IMR-90 (cell line): ENCODE measurements at regions not wholly inside any gene's neighbourhood (a gene's known extent, or its start where the extent isn't known, plus 50 kb on each side); places are given as distances from the start of the nearest gene placed in this dataset.

Experiments used
- ATAC-seq: fragments of 200-7000 bp; cut with Tn5 transposase; 2 replicates; pipeline ENCODE4 v1.9.1; 2020; ENCODE audit warnings: low read depth, mild to moderate bottlenecking, moderate library complexity
- BruUV-seq: library from RNA; stranded (reverse); fragments of 400-500 nt; replicated peaks from 2 replicates; lab custom pipeline; 2021; lab: Mats Ljungman, UMichigan
- CTCF ChIA-PET: fragments of 300-600 bp; formaldehyde crosslinking; extraction: SDS; loops from one replicate; lab custom pipeline; 2021; ENCODE audit warnings: antibody characterized with exemption; lab: Yijun Ruan, JAX
- POLR2A ChIA-PET: fragments of 300-600 bp; sonication (Branson Sonifier 250); formaldehyde crosslinking; loops from one replicate; lab custom pipeline; 2022; ENCODE audit warnings: antibody characterized with exemption; ENCODE audit not compliant: unreplicated experiment; lab: Charles Lee
- DNase-seq: peaks from one replicate; pipeline ENCODE4 v3.0.0; 2013
- H2AFZ ChIP-seq: replicated peaks from 2 replicates; pipeline ENCODE3; 2013; ENCODE audit warnings: low read length, mild to moderate bottlenecking; ENCODE audit not compliant: poor library complexity
- H2AK5ac ChIP-seq: 2 replicates; pipeline ENCODE4 v1.6.1; 2013; ENCODE audit warnings: low read depth, low read length, inconsistent platforms
- H2AK9ac ChIP-seq: replicated peaks from 2 replicates; pipeline ENCODE3; 2013; ENCODE audit warnings: mild to moderate bottlenecking, low read depth, low read length, moderate library complexity; ENCODE audit not compliant: poor library complexity
- H2BK120ac ChIP-seq: 2 replicates; pipeline ENCODE4 v1.6.1; 2013; ENCODE audit warnings: low read depth, low read length, inconsistent platforms
- H2BK15ac ChIP-seq: 3 replicates; pipeline ENCODE4 v1.6.1; 2013; ENCODE audit warnings: low read depth, low read length, inconsistent platforms
- H2BK20ac ChIP-seq: 2 replicates; pipeline ENCODE4 v1.6.1; 2013; ENCODE audit warnings: low read depth, mild to moderate bottlenecking, inconsistent platforms, low read length, moderate library complexity
- H2BK5ac ChIP-seq: 2 replicates; pipeline ENCODE4 v1.6.1; 2013; ENCODE audit warnings: mild to moderate bottlenecking, low read depth, low read length, inconsistent platforms; ENCODE audit not compliant: poor library complexity, severe bottlenecking
- H3K14ac ChIP-seq: replicated peaks from 2 replicates; pipeline ENCODE4 v1.6.1; 2013; ENCODE audit warnings: low read depth, low read length, inconsistent platforms
- H3K18ac ChIP-seq: 2 replicates; pipeline ENCODE4 v1.6.1; 2013; ENCODE audit warnings: low read depth, low read length, control low read depth
- H3K23ac ChIP-seq: 2 replicates; pipeline ENCODE4 v1.6.1; 2013; ENCODE audit warnings: low read depth, low read length, inconsistent platforms
- H3K27ac ChIP-seq: 2 replicates; pipeline ENCODE4 v1.5.1; 2013; ENCODE audit warnings: mild to moderate bottlenecking, control low read depth, low read length; ENCODE audit not compliant: insufficient read depth
- H3K27me3 ChIP-seq: 2 replicates; pipeline ENCODE4 v1.6.1; 2013; ENCODE audit warnings: low read length; ENCODE audit not compliant: control insufficient read depth, insufficient read depth
- H3K36me3 ChIP-seq: 2 replicates; pipeline ENCODE4 v1.6.1; 2013; ENCODE audit warnings: low read length, mixed read lengths; ENCODE audit not compliant: control insufficient read depth, insufficient read depth
- H3K4ac ChIP-seq: 2 replicates; pipeline ENCODE4 v1.6.1; 2013; ENCODE audit warnings: low read depth, low read length, inconsistent platforms
- H3K4me1 ChIP-seq: 2 replicates; pipeline ENCODE4 v1.6.1; 2013; ENCODE audit warnings: low read length, mixed read lengths; ENCODE audit not compliant: control insufficient read depth, insufficient read depth
- H3K4me2 ChIP-seq: 2 replicates; pipeline ENCODE4 v1.6.1; 2013; ENCODE audit warnings: low read depth, mild to moderate bottlenecking, control low read depth, low read length, moderate library complexity
- H3K4me3 ChIP-seq: 2 replicates; pipeline ENCODE4 v1.5.1; 2013; ENCODE audit warnings: low read depth, mild to moderate bottlenecking, control low read depth, low read length, moderate library complexity; ENCODE audit not compliant: insufficient read depth
- H3K56ac ChIP-seq: 2 replicates; pipeline ENCODE4 v1.6.1; 2013; ENCODE audit warnings: low read length, inconsistent platforms; ENCODE audit not compliant: insufficient read depth; ENCODE audit errors: extremely low read depth
- H3K79me1 ChIP-seq, 2 experiments: 2 replicates each; pipeline ENCODE4 v1.6.1; 2013; ENCODE audit warnings: low read length in 2 of 2, inconsistent platforms in 1 of 2, low read depth in 1 of 2
- H3K9ac ChIP-seq: 2 replicates; pipeline ENCODE4 v1.6.1; 2013; ENCODE audit warnings: low read depth, low read length, control low read depth
- H3K9me1 ChIP-seq: 2 replicates; pipeline ENCODE4 v1.6.1; 2013; ENCODE audit warnings: low read length, inconsistent platforms; ENCODE audit not compliant: insufficient read depth
- H3K9me3 ChIP-seq: 2 replicates; pipeline ENCODE4 v1.6.1; 2013; ENCODE audit warnings: low read length; ENCODE audit not compliant: control insufficient read depth, insufficient read depth
- H4K20me1 ChIP-seq: 2 replicates; pipeline ENCODE4 v1.6.1; 2013; ENCODE audit warnings: low read length, inconsistent platforms; ENCODE audit not compliant: insufficient read depth
- H4K5ac ChIP-seq: 2 replicates; pipeline ENCODE4 v1.6.1; 2013; ENCODE audit warnings: mild to moderate bottlenecking, low read depth, low read length, control low read depth
- H4K8ac ChIP-seq, 2 experiments: 2 replicates each; pipeline ENCODE4 v1.6.1; 2013; ENCODE audit warnings: low read depth in 2 of 2, low read length in 2 of 2, control low read depth in 1 of 2, inconsistent platforms in 1 of 2
- H4K91ac ChIP-seq: 2 replicates; pipeline ENCODE4 v1.6.1; 2013; ENCODE audit warnings: low read depth, low read length, inconsistent platforms; ENCODE audit not compliant: insufficient read depth
- BHLHE40 ChIP-seq: fragments of 150-350 bp; IDR thresholded peaks from 2 replicates; pipeline ENCODE4 v1.6.1; 2016; ENCODE audit warnings: mild to moderate bottlenecking, low read depth, low read length
- FOS ChIP-seq: fragments of 150-350 bp; IDR thresholded peaks from 2 replicates; pipeline ENCODE4 v1.6.1; 2016; ENCODE audit warnings: low read depth, low read length
- MAFK ChIP-seq: IDR thresholded peaks from 2 replicates; pipeline ENCODE4 v1.6.1; 2012; ENCODE audit warnings: low read depth, low read length, improper control_type of control experiment
- MAZ ChIP-seq: IDR thresholded peaks from 2 replicates; pipeline ENCODE4 v1.6.1; 2012; ENCODE audit warnings: low read depth, mild to moderate bottlenecking, low read length, improper control_type of control experiment, moderate library complexity, borderline replicate concordance
- MXI1 ChIP-seq: IDR thresholded peaks from 2 replicates; pipeline ENCODE4 v1.6.1; 2012; ENCODE audit warnings: low read depth, mild to moderate bottlenecking, low read length, moderate library complexity, borderline replicate concordance
- NFE2L2 ChIP-seq: fragments of 150-350 bp; IDR thresholded peaks from 2 replicates; pipeline ENCODE4 v1.6.1; 2016; ENCODE audit warnings: low read depth, mild to moderate bottlenecking, low read length
- POLR2A ChIP-seq: IDR thresholded peaks from 2 replicates; pipeline ENCODE4 v1.6.1; 2012; ENCODE audit warnings: mild to moderate bottlenecking, low read depth, low read length
- RAD21 ChIP-seq: IDR thresholded peaks from 2 replicates; pipeline ENCODE4 v1.6.1; 2012; ENCODE audit warnings: low read length, improper control_type of control experiment
- RCOR1 ChIP-seq: IDR thresholded peaks from 2 replicates; pipeline ENCODE4 v1.6.1; 2012; ENCODE audit warnings: mild to moderate bottlenecking, low read length, improper control_type of control experiment; ENCODE audit not compliant: insufficient replicate concordance
- RFX5 ChIP-seq: IDR thresholded peaks from 2 replicates; pipeline ENCODE4 v1.8.0; 2012; ENCODE audit warnings: low read depth, mild to moderate bottlenecking, low read length, moderate library complexity
- SMC3 ChIP-seq: fragments of 150-350 bp; IDR thresholded peaks from 2 replicates; pipeline ENCODE4 v1.6.1; 2016; ENCODE audit warnings: low read depth, mild to moderate bottlenecking, antibody characterized with exemption, low read length, moderate library complexity
- WGBS, 2 experiments: methylation state at CpG; one replicate each; pipeline versions ENCODE4 v1.1.5 to v1.1.7; 2013; ENCODE audit warnings: missing lambda C conversion rate in 2 of 2; ENCODE audit not compliant: insufficient read length in 1 of 2; ENCODE audit errors: extremely low coverage in 2 of 2; 5-methylcytosine and 5-hydroxymethylcytosine counted together
- dilution Hi-C: fragments of 300-500 bp; cut with HindIII; formaldehyde crosslinking; loops from one replicate; pipeline ENCODE4 v1.14.3; 2018; ENCODE audit warnings: low sequenced_read_pairs; ENCODE audit not compliant: unreplicated experiment
- in situ Hi-C: fragments of 300-500 bp; cut with MboI; formaldehyde crosslinking; loops from 3 replicates; pipeline ENCODE4 v1.14.3; 2019; ENCODE audit warnings: low sequenced_read_pairs, inconsistent platforms, mixed read lengths
- intact Hi-C: fragments of 100-400 bp; cut with micrococcal nuclease; formaldehyde crosslinking; loops from 2 replicates; pipeline ENCODE4 v1.10.0; 2022
- TF ChIP-seq, protein P1 (sequence below): conservative IDR thresholded peaks from 2 replicates; pipeline ENCODE4 v1.5.1; 2012; ENCODE audit warnings: mild to moderate bottlenecking, low read depth, low read length, improper control_type of control experiment
- TF ChIP-seq, protein P2 (sequence below): fragments of 150-350 bp; IDR thresholded peaks from 2 replicates; pipeline ENCODE4 v1.6.1; 2016; ENCODE audit warnings: low read depth, mild to moderate bottlenecking, low read length, moderate library complexity, borderline replicate concordance
- TF ChIP-seq, protein P3 (sequence below): fragments of 150-350 bp; IDR thresholded peaks from 2 replicates; pipeline ENCODE4 v1.6.1; 2017; ENCODE audit warnings: mild to moderate bottlenecking, antibody characterized with exemption, low read length, low read depth

GRCh38 chrX:63436865-63437264 lies 85.7 kb upstream of the SPIN4 start:
- no peaks in the 10 kb centered on the region for H3K4me1 ChIP-seq
- H3K79me1 ChIP-seq: no peaks in the 10 kb centered on the region; a peak in 1 of 4 replicates
- no peak overlapping the region for H2BK15ac ChIP-seq
- H3K18ac ChIP-seq: no peak overlapping the region
- intact Hi-C loops (loop anchor here (10.0 kb wide), 1 partner anchor 78 kb away; no protein-coding TSS in a partner anchor), dilution Hi-C loops (no loop called here), in situ Hi-C loops (no loop called here)
- CTCF ChIA-PET: no interaction called here
- H2AK9ac ChIP-seq: no peak overlapping the region
- no peaks in the 10 kb centered on the region for H3K27me3 ChIP-seq
- no peak overlapping the region for H4K5ac ChIP-seq
- no peaks in the 10 kb centered on the region for H4K20me1 ChIP-seq
- H2BK5ac ChIP-seq: no peak overlapping the region
- H4K91ac ChIP-seq: no peak overlapping the region
- no peak overlapping the region for H2AFZ ChIP-seq
- H2AK5ac ChIP-seq: no peak overlapping the region
- no peak for TF ChIP-seq POLR2A
- no peak for TF ChIP-seq BHLHE40
- TF ChIP-seq NFE2L2: no peak
- TF ChIP-seq RFX5: no peak
- TF ChIP-seq RCOR1: no peak
- no peak for TF ChIP-seq RAD21
- TF ChIP-seq MAFK: no peak
- TF ChIP-seq, protein P1, sequence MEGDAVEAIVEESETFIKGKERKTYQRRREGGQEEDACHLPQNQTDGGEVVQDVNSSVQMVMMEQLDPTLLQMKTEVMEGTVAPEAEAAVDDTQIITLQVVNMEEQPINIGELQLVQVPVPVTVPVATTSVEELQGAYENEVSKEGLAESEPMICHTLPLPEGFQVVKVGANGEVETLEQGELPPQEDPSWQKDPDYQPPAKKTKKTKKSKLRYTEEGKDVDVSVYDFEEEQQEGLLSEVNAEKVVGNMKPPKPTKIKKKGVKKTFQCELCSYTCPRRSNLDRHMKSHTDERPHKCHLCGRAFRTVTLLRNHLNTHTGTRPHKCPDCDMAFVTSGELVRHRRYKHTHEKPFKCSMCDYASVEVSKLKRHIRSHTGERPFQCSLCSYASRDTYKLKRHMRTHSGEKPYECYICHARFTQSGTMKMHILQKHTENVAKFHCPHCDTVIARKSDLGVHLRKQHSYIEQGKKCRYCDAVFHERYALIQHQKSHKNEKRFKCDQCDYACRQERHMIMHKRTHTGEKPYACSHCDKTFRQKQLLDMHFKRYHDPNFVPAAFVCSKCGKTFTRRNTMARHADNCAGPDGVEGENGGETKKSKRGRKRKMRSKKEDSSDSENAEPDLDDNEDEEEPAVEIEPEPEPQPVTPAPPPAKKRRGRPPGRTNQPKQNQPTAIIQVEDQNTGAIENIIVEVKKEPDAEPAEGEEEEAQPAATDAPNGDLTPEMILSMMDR: no peak
- TF ChIP-seq MXI1: no peak
- TF ChIP-seq MAZ: no peak
- TF ChIP-seq, protein P2, sequence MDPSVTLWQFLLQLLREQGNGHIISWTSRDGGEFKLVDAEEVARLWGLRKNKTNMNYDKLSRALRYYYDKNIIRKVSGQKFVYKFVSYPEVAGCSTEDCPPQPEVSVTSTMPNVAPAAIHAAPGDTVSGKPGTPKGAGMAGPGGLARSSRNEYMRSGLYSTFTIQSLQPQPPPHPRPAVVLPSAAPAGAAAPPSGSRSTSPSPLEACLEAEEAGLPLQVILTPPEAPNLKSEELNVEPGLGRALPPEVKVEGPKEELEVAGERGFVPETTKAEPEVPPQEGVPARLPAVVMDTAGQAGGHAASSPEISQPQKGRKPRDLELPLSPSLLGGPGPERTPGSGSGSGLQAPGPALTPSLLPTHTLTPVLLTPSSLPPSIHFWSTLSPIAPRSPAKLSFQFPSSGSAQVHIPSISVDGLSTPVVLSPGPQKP: no peak
- no peak for TF ChIP-seq SMC3
- no peak for TF ChIP-seq FOS
- TF ChIP-seq, protein P3, sequence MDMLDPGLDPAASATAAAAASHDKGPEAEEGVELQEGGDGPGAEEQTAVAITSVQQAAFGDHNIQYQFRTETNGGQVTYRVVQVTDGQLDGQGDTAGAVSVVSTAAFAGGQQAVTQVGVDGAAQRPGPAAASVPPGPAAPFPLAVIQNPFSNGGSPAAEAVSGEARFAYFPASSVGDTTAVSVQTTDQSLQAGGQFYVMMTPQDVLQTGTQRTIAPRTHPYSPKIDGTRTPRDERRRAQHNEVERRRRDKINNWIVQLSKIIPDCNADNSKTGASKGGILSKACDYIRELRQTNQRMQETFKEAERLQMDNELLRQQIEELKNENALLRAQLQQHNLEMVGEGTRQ: no peak
- no peak overlapping the region for H3K27ac ChIP-seq
- H3K14ac ChIP-seq: no peak overlapping the region
- no peak overlapping the region for H3K4ac ChIP-seq
- H3K36me3 ChIP-seq: no peaks in the 10 kb centered on the region
- no peak for DNase-seq
- no peak overlapping the region for H2BK120ac ChIP-seq
- no peak overlapping the region for H3K4me2 ChIP-seq
- no peak for ATAC-seq
- no peak overlapping the region for H3K23ac ChIP-seq
- H4K8ac ChIP-seq: no peak overlapping the region
- no peak overlapping the region for H3K4me3 ChIP-seq
- no peak overlapping the region for H3K56ac ChIP-seq
- H3K9ac ChIP-seq: no peak overlapping the region
- no CpG with 5 or more reads among the region's 1 CpG for WGBS, 2 experiments
- no peaks in the 10 kb centered on the region; the same call in 1 of the 2 replicates for H3K9me3 ChIP-seq
- POLR2A ChIA-PET: no interaction called here
- no TSS peak for BruUV-seq
- no peaks in the 10 kb centered on the region; the same call in 1 of the 2 replicates for H3K9me1 ChIP-seq
- no peak overlapping the region for H2BK20ac ChIP-seq
